ENCODE measurements at regions not wholly inside any gene's neighbourhood (a gene's known extent, or its start where the extent isn't known, plus 50 kb on each side); places are given as distances from the start of the nearest gene placed in this dataset.

DNA sequence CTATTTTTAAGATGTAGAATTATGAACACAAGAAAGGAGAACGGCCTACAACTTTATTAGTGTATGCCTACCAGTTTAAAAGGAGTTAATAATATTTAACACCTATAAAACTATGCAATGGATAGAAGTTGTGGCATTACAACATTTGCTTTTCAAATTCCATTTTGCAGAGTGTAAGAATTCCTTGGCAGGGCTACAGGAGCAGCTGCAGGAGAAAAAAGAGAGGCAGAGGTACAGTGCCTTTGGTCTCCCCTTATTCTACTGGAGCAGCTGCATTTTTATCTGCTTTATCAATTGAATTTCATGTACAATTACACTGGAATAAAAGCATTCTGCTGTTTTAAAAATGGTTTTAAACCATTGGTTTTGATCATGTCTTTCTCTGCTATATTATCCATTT is 145.7 kb upstream of the KCNH8 start:
- TF ChIP-seq, protein P1, sequence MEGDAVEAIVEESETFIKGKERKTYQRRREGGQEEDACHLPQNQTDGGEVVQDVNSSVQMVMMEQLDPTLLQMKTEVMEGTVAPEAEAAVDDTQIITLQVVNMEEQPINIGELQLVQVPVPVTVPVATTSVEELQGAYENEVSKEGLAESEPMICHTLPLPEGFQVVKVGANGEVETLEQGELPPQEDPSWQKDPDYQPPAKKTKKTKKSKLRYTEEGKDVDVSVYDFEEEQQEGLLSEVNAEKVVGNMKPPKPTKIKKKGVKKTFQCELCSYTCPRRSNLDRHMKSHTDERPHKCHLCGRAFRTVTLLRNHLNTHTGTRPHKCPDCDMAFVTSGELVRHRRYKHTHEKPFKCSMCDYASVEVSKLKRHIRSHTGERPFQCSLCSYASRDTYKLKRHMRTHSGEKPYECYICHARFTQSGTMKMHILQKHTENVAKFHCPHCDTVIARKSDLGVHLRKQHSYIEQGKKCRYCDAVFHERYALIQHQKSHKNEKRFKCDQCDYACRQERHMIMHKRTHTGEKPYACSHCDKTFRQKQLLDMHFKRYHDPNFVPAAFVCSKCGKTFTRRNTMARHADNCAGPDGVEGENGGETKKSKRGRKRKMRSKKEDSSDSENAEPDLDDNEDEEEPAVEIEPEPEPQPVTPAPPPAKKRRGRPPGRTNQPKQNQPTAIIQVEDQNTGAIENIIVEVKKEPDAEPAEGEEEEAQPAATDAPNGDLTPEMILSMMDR (IDR thresholded peaks at IDR 0.05; ENCODE audit: extremely low read depth, insufficient read depth, missing control alignments): no peak
- DNase-seq (ENCODE audit: low spot score): no peak
- in situ Hi-C loops (cut with MboI; ENCODE audit: low pct_unique_long_range_greater_than_20kb, low sequenced_read_pairs, unreplicated experiment): no loop called here

DNA sequence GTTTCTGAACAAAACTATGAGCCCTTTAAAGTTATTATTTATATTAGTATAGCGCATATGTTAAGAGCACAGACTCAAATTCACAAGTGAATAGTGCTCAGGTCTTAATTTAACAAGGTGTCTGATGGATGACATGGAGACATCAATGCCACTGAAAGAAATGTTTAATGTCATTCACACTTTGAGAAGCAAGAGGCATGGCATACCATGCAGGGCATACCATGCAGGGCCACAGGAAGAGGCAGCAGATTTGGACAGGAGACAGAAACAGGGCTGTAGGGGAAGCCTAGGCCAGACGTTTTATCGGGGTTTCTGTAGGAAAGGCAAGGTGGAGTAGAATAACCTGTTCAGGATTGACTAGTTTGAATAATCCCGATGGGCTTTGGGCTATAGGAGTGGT is 150.2 kb upstream of the KCNH8 start:
- DNase-seq (ENCODE audit: low spot score): no peak

DNA sequence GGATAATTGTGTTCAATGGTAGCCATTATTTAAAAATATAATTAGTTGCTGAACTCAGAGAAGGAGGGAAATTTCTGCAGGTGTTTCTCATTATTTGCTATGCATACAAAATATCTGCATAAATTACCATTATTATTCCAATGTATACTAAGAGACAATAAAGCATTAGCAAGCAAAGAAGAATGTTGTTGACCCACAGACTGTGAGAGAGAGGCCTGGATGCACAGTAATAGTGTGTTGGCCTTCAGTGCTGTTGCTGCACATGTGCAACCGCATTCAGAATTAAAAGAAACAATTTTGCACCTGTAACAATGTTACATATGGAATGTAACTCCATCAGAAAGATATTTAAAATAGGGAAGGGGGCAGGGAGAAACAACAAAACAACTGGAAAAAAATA is 155.6 kb upstream of the KCNH8 start:
- in situ Hi-C loops (cut with MboI; ENCODE audit: low pct_unique_long_range_greater_than_20kb, low sequenced_read_pairs, unreplicated experiment): no loop called here
- TF ChIP-seq, protein P1 (IDR thresholded peaks at IDR 0.05; ENCODE audit: extremely low read depth, insufficient read depth, missing control alignments): no peak
- DNase-seq (ENCODE audit: low spot score): no peak

More for the DNA sequence above, 150.2 kb upstream of the KCNH8 start:
- in situ Hi-C loops (cut with MboI; ENCODE audit: low pct_unique_long_range_greater_than_20kb, low sequenced_read_pairs, unreplicated experiment): no loop called here
- TF ChIP-seq, protein P1 (IDR thresholded peaks at IDR 0.05; ENCODE audit: extremely low read depth, insufficient read depth, missing control alignments): no peak

GRCh38 chr3:18989237-18989795 is 159.0 kb upstream of the KCNH8 start:
- no peak for DNase-seq (ENCODE audit: low spot score)
- TF ChIP-seq, protein P1 (IDR thresholded peaks at IDR 0.05; ENCODE audit: extremely low read depth, insufficient read depth, missing control alignments): no peak
- in situ Hi-C loops (cut with MboI; ENCODE audit: low pct_unique_long_range_greater_than_20kb, low sequenced_read_pairs, unreplicated experiment): no loop called here

- peak; percentile 30 for DNase-seq (ENCODE audit: low spot score)
- TF ChIP-seq, protein P1 (IDR thresholded peaks at IDR 0.05; ENCODE audit: extremely low read depth, insufficient read depth, missing control alignments): peak; percentile 48
- in situ Hi-C loops (cut with MboI; ENCODE audit: low pct_unique_long_range_greater_than_20kb, low sequenced_read_pairs, unreplicated experiment): no loop called here
Measured at GRCh38 chr3:18988614-18989229, 159.6 kb upstream of the KCNH8 start.

GRCh38 chr3:18987862-18988447 is 160.4 kb upstream of the KCNH8 start:
- DNase-seq (ENCODE audit: low spot score): no peak
- in situ Hi-C loops (cut with MboI; ENCODE audit: low pct_unique_long_range_greater_than_20kb, low sequenced_read_pairs, unreplicated experiment): no loop called here
- TF ChIP-seq, protein P1 (IDR thresholded peaks at IDR 0.05; ENCODE audit: extremely low read depth, insufficient read depth, missing control alignments): no peak

Measured in GM13977 (cell line).